IPS DF 6.9 (cell line): ENCODE measurements at regions not wholly inside any gene's neighbourhood (a gene's known extent, or its start where the extent isn't known, plus 50 kb on each side); places are given as distances from the start of the nearest gene placed in this dataset.
"Not testable (repeated sequence)": the region's sequence is repeated elsewhere in the genome, so short reads cannot be mapped to it uniquely, and the experiment has no call there.

ENCODE experiments used
- DNase-seq: peaks from one replicate; pipeline ENCODE4 v3.0.0-alpha.2; 2013; ENCODE audit warnings: low read depth, low spot score
- H3K27ac ChIP-seq: one replicate; pipeline ENCODE4 v1.5.1; 2013; ENCODE audit warnings: low read length, control low read depth
- H3K27me3 ChIP-seq: 2 replicates; pipeline ENCODE4 v1.6.1; 2013; ENCODE audit warnings: mild to moderate bottlenecking, low read length; ENCODE audit not compliant: control insufficient read depth, insufficient read depth
- H3K36me3 ChIP-seq: 2 replicates; pipeline ENCODE4 v1.6.1; 2013; ENCODE audit warnings: low read length; ENCODE audit not compliant: control insufficient read depth, insufficient read depth
- H3K4me1 ChIP-seq: 2 replicates; pipeline ENCODE4 v1.6.1; 2013; ENCODE audit warnings: low read length; ENCODE audit not compliant: control insufficient read depth, insufficient read depth
- H3K4me3 ChIP-seq: 2 replicates; pipeline ENCODE4 v1.5.1; 2013; ENCODE audit warnings: mild to moderate bottlenecking, low read length
- H3K9me3 ChIP-seq: 2 replicates; pipeline ENCODE4 v1.6.1; 2013; ENCODE audit warnings: low read length, inconsistent platforms; ENCODE audit not compliant: control insufficient read depth, insufficient read depth
- WGBS: extraction: QIAGEN DNeasy Blood & Tissue Kit; methylation state at CpG from one replicate; pipeline ENCODE4 v1.1.7; 2013; ENCODE audit warnings: mixed read lengths, missing lambda C conversion rate; ENCODE audit not compliant: insufficient read length, insufficient coverage; 5-methylcytosine and 5-hydroxymethylcytosine counted together

DNA sequence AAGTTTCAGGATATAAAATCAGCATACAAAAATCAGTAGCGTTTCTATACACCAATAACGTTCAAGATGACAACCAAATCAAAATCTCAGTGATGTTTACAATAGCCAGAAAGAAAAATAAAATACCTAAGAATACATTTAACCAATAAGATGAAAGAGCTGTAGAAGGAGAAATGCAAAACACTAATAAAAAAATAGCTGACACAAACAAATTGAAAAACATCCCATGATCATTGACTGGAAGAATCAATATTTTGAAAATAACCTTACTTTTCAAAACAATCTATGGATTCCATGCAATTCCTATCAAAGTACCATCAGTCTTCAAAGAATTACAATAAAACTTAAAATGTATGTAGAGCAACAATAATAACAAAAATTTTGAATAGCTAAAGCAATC, 1096.3 kb downstream of the FAT4 start:
- H3K27ac ChIP-seq: no peak overlapping the region
- H3K36me3 ChIP-seq: no peaks in the 10 kb centered on the region
- WGBS: no CpG with 5 or more reads among the region's 2 CpGs
- no peak overlapping the region for H3K4me3 ChIP-seq
- no peaks in the 10 kb centered on the region for H3K27me3 ChIP-seq
- no peaks in the 10 kb centered on the region for H3K4me1 ChIP-seq
- H3K9me3 ChIP-seq: no peaks in the 10 kb centered on the region
- no peak for DNase-seq

DNA sequence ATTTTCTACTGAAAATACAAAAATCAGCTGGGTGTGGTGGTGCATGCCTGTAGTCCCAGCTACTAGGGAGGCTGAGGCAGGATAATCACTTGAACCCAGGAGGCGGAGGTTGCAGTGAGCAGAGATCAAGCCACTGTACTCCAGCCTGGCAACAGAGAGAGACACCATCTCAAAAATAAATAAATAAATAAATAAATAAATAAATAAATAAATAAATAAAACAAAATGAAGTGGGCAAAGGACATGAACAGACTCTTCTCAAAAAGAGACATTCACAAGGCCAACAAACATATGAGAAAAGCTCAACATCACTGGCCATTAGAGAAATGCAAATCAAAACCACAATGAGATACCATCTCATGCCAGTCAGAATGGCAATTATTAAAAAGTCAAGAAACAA, 1097.6 kb downstream of the FAT4 start:
- not testable (repeated sequence) for H3K36me3 ChIP-seq, H3K27ac ChIP-seq, H3K27me3 ChIP-seq, DNase-seq, H3K4me3 ChIP-seq, H3K4me1 ChIP-seq, H3K9me3 ChIP-seq
- WGBS: no CpG with 5 or more reads among the region's 1 CpG

DNA sequence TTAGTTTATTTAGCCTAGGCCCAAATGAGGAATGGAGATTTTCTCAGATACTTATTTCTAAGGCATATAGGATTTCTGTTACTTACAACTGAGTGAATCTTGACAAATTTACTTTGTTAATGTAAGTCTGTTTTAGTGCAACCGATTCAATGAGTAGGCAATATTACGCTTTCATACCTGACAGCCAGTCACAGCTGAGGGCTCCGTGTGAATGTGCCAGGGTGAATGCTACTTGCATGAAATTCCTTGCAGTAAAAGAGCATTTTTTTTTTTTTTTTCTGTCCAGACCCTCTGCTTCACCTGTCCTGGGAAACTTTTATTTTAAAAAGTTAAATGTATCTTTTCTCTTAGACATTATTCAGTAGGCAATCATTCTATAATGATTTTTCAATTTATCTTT, 1100.0 kb downstream of the FAT4 start:
- no peak overlapping the region for H3K27ac ChIP-seq
- H3K36me3 ChIP-seq: no peaks in the 10 kb centered on the region
- no peak overlapping the region for H3K4me3 ChIP-seq
- H3K9me3 ChIP-seq: no peaks in the 10 kb centered on the region
- H3K27me3 ChIP-seq: no peaks in the 10 kb centered on the region
- H3K4me1 ChIP-seq: no peaks in the 10 kb centered on the region
- DNase-seq: no peak
- no CpG with 5 or more reads among the region's 3 CpGs for WGBS

DNA sequence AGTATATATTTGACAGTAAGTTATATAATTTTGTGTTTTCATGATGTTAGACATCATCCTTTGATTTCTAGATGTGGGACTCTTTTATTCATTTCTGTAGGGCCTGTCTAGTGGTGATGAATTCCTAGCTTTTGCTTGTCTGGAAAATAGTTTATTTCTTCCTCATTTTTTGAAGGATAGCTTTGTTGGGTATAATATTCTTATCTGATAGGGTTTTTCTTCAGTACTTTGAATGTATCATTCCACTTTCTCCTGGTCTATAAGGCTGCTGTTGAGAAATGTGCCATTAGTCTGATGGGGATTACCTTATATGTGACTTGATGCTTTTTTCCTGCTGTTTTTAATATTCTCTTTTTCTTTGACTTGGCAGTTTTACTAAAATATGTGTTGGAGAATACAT, 1104.5 kb downstream of the FAT4 start:
- Histone ChIP-seq H3K4me1 (no peaks in the 10 kb centered on the region), H3K36me3 (no peaks in the 10 kb centered on the region), H3K4me3 (no peak overlapping the region), H3K27ac (no peak overlapping the region), H3K9me3 (no peaks in the 10 kb centered on the region), H3K27me3 (no peaks in the 10 kb centered on the region)
- no peak for DNase-seq

DNA sequence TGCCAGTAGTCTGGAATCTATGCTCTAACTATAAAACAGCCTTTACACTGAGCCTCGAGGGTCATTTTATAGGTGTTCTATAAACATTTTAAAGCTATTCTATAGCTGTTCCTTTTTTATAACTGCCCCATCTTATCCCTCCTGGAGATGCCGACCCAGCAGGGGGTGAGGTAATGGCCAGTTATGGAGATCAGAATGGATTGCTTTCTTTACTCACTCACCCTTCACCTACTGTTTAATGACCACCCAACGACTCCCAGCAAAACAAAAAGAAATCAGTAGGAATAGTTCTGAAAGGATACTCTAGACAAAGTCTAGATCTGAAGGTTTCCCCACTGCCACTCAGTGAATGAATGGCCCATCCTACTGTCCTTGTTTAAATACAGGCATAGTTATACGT, 1113.1 kb downstream of the FAT4 start:
- Histone ChIP-seq H3K4me1 (no peaks in the 10 kb centered on the region), H3K27ac (no peak overlapping the region), H3K4me3 (no peak overlapping the region), H3K36me3 (no peaks in the 10 kb centered on the region), H3K9me3 (no peaks in the 10 kb centered on the region), H3K27me3 (no peaks in the 10 kb centered on the region)
- no CpG with 5 or more reads among the region's 4 CpGs for WGBS
- no peak for DNase-seq

DNA sequence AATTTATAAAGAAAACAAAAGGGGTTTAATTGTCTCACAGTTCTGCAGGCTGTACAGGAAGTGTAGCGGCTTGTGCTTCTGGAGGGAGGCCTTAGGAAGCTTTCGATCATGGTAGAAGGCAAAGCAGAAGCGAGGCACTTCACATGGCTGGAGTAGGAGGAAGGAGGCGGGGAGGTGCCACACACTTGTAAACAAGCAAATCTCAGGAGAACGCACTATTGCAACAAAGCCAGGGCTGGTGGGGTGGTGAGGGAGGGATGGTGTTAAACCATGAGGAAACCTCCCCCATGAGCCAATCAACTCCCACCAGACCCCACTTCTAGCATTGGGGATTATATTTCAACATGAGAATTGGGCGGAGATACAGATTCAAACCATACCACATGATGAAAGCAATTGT, 1116.3 kb downstream of the FAT4 start:
- DNase-seq: no peak
- H3K27ac ChIP-seq: no peak overlapping the region
- WGBS: no CpG with 5 or more reads among the region's 6 CpGs
- H3K4me3 ChIP-seq: no peak overlapping the region
- no peaks in the 10 kb centered on the region for H3K36me3 ChIP-seq
- no peaks in the 10 kb centered on the region for H3K4me1 ChIP-seq
- H3K27me3 ChIP-seq: no peaks in the 10 kb centered on the region
- H3K9me3 ChIP-seq: no peaks in the 10 kb centered on the region

DNA sequence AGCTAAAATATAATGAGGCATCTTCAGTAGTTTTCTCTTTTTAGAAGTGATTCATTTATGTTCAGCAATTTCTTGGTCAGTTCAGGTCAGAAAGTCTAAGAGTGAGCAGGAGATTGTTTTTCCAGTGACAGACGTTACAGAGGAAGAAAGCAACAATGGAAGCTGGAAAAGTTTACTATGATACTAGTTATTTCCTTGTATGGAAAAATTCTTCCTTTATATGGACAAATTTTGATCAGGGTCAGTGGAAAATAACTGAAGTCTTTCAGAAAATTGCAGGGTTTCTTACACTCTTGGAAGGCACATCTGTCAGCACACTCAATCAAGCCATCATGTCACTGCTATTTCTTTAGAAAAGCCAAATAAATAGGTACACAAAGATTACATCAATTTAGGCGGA, 1120.7 kb downstream of the FAT4 start:
- Histone ChIP-seq H3K4me1 (no peaks in the 10 kb centered on the region), H3K36me3 (no peaks in the 10 kb centered on the region), H3K27ac (no peak overlapping the region), H3K9me3 (no peaks in the 10 kb centered on the region), H3K27me3 (no peaks in the 10 kb centered on the region), H3K4me3 (no peak overlapping the region)
- DNase-seq: no peak
- WGBS: no CpG with 5 or more reads among the region's 2 CpGs

DNA sequence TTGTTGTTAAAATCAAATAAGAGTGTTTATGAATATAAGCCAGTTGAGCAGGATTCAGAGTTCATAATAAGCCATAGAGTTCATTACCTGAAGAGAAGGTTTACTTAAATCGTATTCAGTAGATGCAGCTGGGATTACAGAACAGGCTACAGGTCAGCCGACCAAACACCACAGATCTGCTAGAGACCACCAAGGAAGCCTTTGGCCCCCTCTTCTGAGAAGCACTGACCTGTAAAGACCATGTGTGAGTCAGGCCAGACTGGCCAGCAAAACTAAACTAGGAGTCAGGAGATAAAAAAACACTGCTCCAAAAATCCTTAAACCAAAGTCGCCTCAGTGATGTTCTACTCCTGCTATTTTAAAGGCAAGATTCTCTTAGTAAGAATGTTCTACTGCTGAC, 1125.5 kb downstream of the FAT4 start:
- no peak overlapping the region for H3K4me3 ChIP-seq
- no peaks in the 10 kb centered on the region for H3K36me3 ChIP-seq
- WGBS: no CpG with 5 or more reads among the region's 3 CpGs
- H3K9me3 ChIP-seq: no peaks in the 10 kb centered on the region
- no peak overlapping the region for H3K27ac ChIP-seq
- DNase-seq: no peak
- no peaks in the 10 kb centered on the region for H3K27me3 ChIP-seq
- H3K4me1 ChIP-seq: no peaks in the 10 kb centered on the region

DNA sequence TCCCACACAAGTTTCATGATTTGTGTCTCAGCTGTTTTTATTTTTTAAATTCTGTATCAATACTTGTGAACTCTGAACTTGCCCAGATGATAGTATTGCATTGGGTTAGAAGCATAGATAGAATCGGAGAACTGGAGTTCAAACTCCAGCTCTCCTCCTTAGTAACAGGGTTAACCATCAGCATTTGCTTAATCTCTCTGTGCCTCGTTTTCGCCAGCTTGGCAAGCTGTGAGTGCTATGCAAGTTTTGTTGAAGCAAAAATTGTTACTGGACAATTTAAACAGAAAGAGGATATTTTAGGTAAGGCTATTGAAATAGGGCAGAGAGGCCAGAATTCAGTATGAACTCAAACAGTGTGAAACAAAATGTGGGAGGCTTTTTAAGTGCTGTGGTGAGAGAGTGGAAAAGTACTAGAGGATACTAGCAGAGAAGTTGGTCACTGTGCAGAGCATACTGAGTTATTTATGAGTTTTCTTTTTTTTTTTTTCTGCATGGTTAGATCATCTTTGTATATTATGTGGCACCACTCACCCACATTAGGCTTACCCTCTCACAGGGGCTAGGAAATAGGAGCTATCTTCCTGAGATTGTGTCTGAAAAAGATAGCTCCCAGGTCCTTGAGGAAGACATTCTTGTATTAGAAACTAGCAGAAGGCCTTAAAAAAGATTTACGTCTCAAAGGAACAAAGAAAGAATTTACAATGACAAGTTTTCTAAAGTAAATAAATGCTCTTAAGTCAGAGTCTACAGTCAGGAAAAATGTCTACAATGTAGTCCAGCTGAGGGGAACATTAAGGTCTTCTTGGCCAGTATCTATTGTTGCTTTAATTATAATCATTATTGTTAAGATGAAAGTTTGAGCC, 1126.6 kb downstream of the FAT4 start:
- Histone ChIP-seq H3K9me3 (no peaks in the 10 kb centered on the region), H3K27me3 (no peaks in the 10 kb centered on the region), H3K4me1 (peaks cover 2% of the 10 kb centered on the region; the same call in 1 of the 2 replicates), H3K36me3 (no peaks in the 10 kb centered on the region), H3K27ac (no peak overlapping the region), H3K4me3 (no peak overlapping the region)
- DNase-seq: no peak
- WGBS: no CpG with 5 or more reads among the region's 4 CpGs

DNA sequence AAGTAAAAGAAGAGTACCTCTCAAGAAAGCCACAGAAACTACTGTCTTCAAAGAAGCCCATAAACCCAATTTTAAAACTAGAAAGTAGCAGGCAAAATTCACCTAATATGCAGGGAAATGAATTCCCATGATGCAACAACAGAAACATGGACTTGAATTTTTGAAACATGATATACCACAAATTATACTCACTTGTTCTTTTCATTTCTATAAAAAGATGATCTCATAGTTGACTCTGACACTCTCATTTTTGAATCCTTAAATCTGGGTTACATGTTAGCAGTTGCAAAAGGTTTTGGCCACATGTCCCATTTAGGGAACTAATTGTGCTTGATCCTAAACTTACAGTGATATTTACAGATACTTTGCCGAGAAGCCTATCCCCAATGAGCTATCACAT, 1130.8 kb downstream of the FAT4 start:
- Histone ChIP-seq H3K9me3 (no peaks in the 10 kb centered on the region), H3K27ac (no peak overlapping the region), H3K4me1 (peaks cover 2% of the 10 kb centered on the region; the same call in 1 of the 2 replicates), H3K27me3 (no peaks in the 10 kb centered on the region), H3K4me3 (no peak overlapping the region), H3K36me3 (no peaks in the 10 kb centered on the region)
- no CpG with 5 or more reads among the region's 1 CpG for WGBS
- DNase-seq: no peak

DNA sequence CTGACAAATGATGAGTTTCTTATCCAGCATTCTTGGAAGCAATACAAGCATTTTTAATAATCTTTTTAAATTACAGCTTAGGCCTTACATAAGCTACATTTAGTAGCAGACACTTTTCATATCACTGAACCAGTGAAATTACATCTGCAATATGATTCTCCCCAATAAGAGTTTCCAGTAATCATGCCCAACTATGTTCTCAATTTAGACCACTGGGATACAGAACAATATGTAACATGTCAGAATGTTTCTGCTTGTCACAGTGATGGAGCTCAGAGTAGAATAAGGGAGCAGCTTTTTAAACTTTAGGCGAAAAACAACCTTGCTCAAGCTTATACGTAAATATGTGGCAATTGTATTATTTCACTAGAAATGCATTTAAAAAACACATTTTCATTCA, 1132.2 kb downstream of the FAT4 start:
- Histone ChIP-seq H3K27me3 (no peaks in the 10 kb centered on the region), H3K36me3 (no peaks in the 10 kb centered on the region), H3K4me1 (peaks cover 2% of the 10 kb centered on the region; the same call in 1 of the 2 replicates), H3K27ac (no peak overlapping the region), H3K4me3 (no peak overlapping the region), H3K9me3 (no peaks in the 10 kb centered on the region)
- no CpG with 5 or more reads among the region's 2 CpGs for WGBS
- no peak for DNase-seq
